Globus pallidus (tissue), 1 donor: ENCODE measurements at regions not wholly inside any gene's neighbourhood (a gene's known extent, or its start where the extent isn't known, plus 50 kb on each side); places are given as distances from the start of the nearest gene placed in this dataset.
"Not testable (repeated sequence)": the region's sequence is repeated elsewhere in the genome, so short reads cannot be mapped to it uniquely, and the experiment has no call there.

ENCODE experiments used
- DNase-seq: peaks from one replicate; pipeline ENCODE4 v3.0.0-alpha.2; 2015; ENCODE audit warnings: low spot score

GRCh38 chr4:55251896-55252295 lies 94.1 kb upstream of the SRD5A3 start:
- DNase-seq: no peak

DNA sequence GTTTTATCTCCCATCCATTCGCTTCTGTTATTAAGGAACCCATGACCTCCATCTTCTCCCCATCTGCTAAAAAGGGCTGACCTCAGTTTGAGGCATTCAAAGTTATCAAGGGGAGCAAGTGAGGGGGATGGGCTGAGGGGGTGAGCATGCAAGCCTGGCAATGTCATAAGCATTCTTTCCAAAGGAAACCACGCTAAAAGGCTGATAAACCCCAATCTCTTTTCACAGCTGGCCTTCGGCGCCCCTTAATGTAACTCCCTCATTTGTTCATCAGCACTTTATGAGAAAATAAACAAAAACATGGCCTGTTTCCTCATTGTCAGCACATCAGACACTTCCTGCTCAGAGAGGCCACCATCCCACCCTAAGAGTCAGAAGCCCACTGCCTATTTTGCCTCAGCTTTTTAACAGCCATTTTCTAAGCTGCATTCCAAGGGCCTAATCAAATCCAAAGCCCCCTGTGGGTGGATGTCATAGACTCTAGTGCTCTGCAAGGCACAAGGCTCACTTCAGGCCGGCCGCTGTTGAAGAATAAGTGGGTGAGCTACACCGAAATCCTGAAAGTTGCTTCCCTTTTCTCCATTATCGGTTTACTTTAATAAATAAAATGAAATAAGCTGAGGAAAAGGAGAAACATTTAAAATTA lies 92.0 kb upstream of the SRD5A3 start:
- DNase-seq: no peak

- DNase-seq: no peak
Observed at GRCh38 chr4:55255179-55255578, 90.9 kb upstream of the SRD5A3 start.

DNA sequence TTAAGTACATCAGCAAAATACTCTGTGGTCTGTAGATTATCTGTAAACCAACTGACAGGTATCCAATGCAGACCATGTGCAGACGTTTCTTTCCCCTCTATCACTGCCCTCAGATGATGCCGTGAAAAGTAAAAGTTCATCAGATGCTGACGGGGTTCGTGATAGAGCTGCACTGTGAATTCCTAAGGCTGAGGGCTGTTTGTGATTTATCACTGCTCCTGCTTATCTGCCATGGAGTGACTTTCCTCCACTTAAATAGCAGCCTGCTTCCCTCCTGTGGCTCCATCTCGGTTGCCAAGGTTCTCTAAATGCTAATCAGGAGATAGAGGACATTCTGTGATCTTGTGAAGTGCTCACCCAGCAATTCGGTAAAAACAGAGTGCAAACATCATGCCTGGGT lies 89.3 kb upstream of the SRD5A3 start:
- DNase-seq: no peak

DNA sequence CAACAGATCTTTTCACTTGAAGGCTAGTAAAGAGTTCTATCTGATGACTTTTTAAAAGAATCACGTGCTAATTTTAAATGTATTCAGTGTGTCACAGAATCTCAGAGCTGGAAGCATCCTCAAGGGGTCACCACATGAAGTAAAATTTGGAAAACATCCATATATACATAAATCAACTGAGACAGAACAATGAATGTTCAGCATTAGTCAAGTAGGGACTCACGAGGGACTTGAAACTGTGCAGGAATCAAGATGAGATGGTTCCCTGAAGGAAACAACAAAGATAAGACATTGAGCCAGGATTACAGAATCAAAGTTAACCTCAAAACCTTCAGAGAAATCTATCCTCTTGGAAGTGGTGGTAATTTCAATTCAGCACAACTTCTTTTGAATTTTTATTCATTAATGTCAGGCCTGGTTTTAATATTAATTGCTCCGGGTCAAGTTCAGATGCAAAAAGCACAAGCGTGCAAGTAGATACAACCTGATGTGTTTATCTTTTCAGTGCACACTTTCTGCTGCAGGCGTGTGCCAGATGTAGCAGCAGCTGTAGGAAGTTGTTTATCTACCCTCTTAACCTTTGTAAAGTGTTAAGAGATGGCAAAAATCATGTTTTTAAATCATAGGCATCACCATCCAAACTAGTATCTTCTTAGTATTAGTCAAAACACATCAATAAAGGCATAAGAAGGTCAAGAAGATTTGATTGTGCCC lies 87.7 kb upstream of the SRD5A3 start:
- DNase-seq: no peak

DNA sequence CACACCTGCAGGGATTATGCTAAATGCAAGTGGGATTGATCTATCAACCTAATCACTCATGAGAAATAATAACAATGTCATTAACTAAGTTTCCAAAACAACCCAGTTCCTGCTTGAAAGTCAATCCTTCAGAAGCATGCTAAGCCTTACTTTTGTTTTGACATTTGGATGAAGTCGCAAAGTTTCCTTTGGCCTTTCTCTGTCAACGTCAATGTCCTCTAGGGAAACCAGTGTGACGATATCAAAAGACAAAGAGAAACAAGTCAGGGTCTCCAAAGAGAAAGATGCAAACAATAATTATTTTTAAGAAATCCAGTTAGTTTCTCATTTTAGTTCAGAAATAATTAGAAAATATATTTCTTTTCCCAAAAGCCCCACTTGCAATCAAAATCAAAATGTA lies 86.7 kb upstream of the SRD5A3 start:
- DNase-seq: no peak

DNA sequence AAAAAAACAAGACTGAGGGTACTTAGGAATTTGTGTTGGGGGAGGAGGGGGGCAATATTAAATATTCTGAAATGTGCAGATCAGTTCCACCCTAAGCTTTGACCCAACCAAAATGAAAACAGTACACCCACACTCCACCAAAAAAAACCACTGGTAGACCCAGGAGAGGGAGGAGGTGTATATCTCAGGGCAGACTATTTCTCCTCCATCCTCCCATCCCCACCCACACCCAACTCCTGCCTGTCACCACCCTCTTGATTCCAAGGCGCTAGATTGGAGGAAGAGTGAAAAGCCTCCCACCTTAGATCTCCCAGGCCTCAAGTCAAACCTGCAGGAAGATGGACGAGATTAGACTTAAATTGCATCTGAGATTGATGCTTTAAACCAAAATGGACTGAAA lies 76.6 kb upstream of the SRD5A3 start:
- DNase-seq: no peak

- no peak for DNase-seq
Observed at GRCh38 chr4:55269995-55270394, 76.0 kb upstream of the SRD5A3 start.

- DNase-seq: no peak
Observed at GRCh38 chr4:55270481-55270880, 75.6 kb upstream of the SRD5A3 start.

- no peak for DNase-seq
Observed at GRCh38 chr4:55272102-55272501, 73.9 kb upstream of the SRD5A3 start.

- no peak for DNase-seq
Observed at GRCh38 chr4:55272589-55272988, 73.5 kb upstream of the SRD5A3 start.

GRCh38 chr4:55277011-55277410 lies 69.0 kb upstream of the SRD5A3 start:
- no peak for DNase-seq

DNA sequence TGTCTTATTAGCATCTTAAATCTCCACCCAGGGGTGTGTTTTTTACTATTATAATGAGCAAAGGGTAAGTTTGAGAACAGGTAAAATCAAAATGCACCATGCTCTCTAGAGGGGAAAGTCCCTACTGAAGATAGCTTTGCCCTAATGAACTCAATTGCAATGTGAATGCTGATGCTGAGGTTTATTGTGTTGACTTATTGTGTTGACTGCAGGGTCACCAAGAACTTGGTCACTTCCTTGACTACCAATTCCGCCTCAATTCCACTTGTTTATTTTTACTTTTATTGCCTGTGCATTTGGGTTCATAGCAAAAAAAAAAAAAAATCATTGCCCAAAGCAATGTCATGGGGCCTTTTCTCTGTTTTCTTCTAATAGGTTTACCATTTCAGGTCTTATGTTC lies 67.7 kb upstream of the SRD5A3 start:
- DNase-seq: no peak

DNA sequence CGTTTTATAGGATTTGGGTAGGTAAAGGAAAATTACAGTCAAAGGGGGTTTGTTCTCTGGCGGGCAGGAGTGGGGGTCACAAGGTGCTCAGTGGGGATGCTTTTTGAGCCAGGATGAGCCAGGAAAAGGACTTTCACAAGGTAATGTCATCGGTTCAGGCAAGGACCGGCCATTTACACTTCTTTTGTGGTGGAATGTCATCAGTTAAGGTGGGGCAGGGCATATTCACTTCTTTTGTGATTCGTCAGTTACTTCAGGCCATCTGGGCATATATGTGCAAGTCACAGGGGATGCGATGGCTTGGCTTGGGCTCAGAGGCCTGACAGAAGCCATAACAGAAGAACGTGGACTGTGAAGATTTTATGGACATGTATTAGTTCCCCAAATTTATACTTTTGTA lies 65.6 kb upstream of the SRD5A3 start:
- not testable (repeated sequence) for DNase-seq

GRCh38 chr4:55281118-55281683 lies 64.8 kb upstream of the SRD5A3 start:
- not testable (repeated sequence) for DNase-seq

DNA sequence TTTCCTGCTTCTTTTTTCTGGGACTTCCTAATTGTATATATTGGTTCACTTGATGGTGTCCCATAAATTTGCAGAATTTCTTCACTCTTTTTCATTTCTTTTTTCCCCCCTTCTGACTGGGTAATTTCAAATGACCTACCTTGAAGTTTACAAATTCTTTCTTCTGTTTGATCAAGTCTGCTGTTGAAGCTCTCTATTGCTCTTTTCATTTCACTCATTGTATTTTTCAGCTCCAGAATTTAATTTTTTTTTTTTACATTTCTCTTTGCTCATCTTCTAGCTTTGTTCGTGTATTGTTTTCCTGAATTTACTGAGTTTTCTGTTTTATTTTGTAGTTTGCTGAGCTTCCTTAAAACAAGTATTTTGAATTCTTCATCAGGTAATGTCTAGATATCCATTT lies 61.7 kb upstream of the SRD5A3 start:
- no peak for DNase-seq

- DNase-seq: no peak
Observed at GRCh38 chr4:55291227-55291640, 54.8 kb upstream of the SRD5A3 start.

DNA sequence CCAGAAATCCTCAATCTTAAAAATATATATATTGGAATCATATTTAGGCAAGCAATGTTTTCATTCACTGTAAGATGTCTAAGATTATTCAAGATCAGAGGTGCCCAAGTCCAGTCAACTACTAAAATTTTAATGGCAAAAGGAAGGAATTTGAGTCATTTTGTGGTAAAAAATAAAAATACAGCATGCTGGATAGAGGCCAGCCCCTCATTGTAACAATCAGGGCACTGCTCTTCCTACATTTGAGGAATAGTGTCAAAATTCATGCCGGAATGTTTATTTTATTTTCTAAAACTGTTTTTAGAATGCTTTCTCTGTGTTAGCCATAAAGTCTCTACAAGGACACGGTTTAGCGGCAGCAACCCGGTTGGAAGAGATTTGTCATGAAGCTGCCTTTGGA lies 49.9 kb upstream of the SRD5A3 start:
- DNase-seq: no peak
